ENCODE measurements at regions not wholly inside any gene's neighbourhood (a gene's known extent, or its start where the extent isn't known, plus 50 kb on each side); places are given as distances from the start of the nearest gene placed in this dataset.

GRCh38 chr1:244209955-244210354, 158.9 kb downstream of the ZBTB18 start:
- TF ChIP-seq, protein P1, sequence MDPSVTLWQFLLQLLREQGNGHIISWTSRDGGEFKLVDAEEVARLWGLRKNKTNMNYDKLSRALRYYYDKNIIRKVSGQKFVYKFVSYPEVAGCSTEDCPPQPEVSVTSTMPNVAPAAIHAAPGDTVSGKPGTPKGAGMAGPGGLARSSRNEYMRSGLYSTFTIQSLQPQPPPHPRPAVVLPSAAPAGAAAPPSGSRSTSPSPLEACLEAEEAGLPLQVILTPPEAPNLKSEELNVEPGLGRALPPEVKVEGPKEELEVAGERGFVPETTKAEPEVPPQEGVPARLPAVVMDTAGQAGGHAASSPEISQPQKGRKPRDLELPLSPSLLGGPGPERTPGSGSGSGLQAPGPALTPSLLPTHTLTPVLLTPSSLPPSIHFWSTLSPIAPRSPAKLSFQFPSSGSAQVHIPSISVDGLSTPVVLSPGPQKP (IDR thresholded peaks at IDR 0.05; ENCODE audit: low read depth, low read length): no peak
- TF ChIP-seq, protein P2, sequence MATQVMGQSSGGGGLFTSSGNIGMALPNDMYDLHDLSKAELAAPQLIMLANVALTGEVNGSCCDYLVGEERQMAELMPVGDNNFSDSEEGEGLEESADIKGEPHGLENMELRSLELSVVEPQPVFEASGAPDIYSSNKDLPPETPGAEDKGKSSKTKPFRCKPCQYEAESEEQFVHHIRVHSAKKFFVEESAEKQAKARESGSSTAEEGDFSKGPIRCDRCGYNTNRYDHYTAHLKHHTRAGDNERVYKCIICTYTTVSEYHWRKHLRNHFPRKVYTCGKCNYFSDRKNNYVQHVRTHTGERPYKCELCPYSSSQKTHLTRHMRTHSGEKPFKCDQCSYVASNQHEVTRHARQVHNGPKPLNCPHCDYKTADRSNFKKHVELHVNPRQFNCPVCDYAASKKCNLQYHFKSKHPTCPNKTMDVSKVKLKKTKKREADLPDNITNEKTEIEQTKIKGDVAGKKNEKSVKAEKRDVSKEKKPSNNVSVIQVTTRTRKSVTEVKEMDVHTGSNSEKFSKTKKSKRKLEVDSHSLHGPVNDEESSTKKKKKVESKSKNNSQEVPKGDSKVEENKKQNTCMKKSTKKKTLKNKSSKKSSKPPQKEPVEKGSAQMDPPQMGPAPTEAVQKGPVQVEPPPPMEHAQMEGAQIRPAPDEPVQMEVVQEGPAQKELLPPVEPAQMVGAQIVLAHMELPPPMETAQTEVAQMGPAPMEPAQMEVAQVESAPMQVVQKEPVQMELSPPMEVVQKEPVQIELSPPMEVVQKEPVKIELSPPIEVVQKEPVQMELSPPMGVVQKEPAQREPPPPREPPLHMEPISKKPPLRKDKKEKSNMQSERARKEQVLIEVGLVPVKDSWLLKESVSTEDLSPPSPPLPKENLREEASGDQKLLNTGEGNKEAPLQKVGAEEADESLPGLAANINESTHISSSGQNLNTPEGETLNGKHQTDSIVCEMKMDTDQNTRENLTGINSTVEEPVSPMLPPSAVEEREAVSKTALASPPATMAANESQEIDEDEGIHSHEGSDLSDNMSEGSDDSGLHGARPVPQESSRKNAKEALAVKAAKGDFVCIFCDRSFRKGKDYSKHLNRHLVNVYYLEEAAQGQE (IDR thresholded peaks at IDR 0.05; ENCODE audit: low read depth, low read length): no peak
- TF ChIP-seq POLR2A (IDR thresholded peaks at IDR 0.05; ENCODE audit: low read depth, low read length) (no peak), YBX1 (IDR thresholded peaks at IDR 0.05) (no peak), SIX5 (IDR thresholded peaks at IDR 0.05; ENCODE audit: low read depth, low read length, severe bottlenecking) (no peak), PBX3 (IDR thresholded peaks at IDR 0.05; ENCODE audit: insufficient replicate concordance, low read depth, low read length) (no peak)
